ENCODE measurements at regions not wholly inside any gene's neighbourhood (a gene's known extent, or its start where the extent isn't known, plus 50 kb on each side); places are given as distances from the start of the nearest gene placed in this dataset.

DNA sequence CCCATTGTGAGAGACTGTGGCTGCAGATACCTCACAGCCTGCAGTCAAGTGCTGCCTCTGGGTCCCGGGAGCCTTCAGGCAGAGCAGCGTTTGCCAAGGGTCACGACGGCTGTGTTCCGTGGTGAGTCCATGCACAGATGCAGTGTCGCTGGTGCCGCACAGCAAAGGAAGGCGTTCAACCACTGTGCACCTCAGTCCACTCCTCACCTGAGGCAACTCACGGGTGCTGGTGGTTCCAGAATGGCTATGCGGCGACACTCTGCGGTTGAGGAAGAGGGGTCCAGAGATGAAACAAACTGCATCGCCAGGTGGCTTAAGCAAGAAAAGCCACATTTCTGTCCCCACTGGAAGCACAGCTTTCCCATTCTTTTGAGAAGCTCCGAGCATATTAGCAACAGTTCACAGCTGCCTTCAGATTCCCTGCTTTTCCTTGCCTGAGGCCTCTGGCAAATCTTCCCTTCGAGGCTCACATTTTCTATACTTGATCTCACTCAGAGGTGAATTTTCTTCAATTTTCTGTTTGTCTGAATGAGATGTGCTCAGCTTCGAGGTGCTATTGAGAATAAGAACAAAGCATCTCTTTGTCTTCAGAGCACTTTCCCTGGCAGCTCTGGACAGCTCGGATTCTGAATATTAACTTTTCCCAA lies 208.8 kb upstream of the TWIST2 start:
- no peaks in the 10 kb centered on the region for H3K36me3 ChIP-seq (ENCODE audit: insufficient read depth, low read length)
- H2AFZ ChIP-seq (ENCODE audit: low read length, unreplicated experiment), result no peak overlapping the region
- peaks cover 9% of the 10 kb centered on the region; the same call in 1 of the 2 replicates for H3K27me3 ChIP-seq (ENCODE audit: insufficient read depth, low read length)
- H3K79me2 ChIP-seq (ENCODE audit: control insufficient read depth, insufficient read depth, low read length, unreplicated experiment), result no peaks in the 10 kb centered on the region
- no peak overlapping the region for H3K27ac ChIP-seq (ENCODE audit: low read depth, low read length)
- H3K4me3 ChIP-seq (ENCODE audit: low read depth, low read length), result no peak overlapping the region
- peaks cover 20% of the 10 kb centered on the region for H3K4me1 ChIP-seq (ENCODE audit: control insufficient read depth, insufficient read depth, low read length, unreplicated experiment)

DNA sequence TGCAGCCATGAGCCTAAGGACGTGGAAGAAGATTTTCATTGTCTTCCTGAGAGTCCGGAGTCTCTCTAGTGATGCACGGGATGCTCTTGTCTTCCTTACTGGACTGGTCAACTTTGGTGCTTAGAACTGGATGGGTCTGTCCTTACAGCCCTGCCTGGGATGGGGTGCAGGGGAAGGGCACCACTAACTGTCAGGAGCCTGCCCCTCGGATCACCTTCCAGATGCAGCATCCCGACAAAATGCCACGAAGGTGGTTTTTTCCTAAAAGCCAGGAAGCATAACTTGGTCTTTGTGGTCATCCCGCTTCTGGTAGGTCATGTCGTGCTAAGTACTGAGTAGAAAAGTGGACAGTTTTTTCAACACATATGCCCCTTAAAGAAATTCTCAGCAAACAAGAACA lies 207.4 kb upstream of the TWIST2 start:
- Histone ChIP-seq H3K27me3 (ENCODE audit: insufficient read depth, low read length) (peaks cover 9% of the 10 kb centered on the region; the same call in 1 of the 2 replicates), H2AFZ (ENCODE audit: low read length, unreplicated experiment) (no peak overlapping the region), H3K4me1 (ENCODE audit: control insufficient read depth, insufficient read depth, low read length, unreplicated experiment) (peaks cover 32% of the 10 kb centered on the region), H3K79me2 (ENCODE audit: control insufficient read depth, insufficient read depth, low read length, unreplicated experiment) (no peaks in the 10 kb centered on the region), H3K27ac (ENCODE audit: low read depth, low read length) (no peak overlapping the region), H3K4me3 (ENCODE audit: low read depth, low read length) (no peak overlapping the region), H3K36me3 (ENCODE audit: insufficient read depth, low read length) (no peaks in the 10 kb centered on the region)

DNA sequence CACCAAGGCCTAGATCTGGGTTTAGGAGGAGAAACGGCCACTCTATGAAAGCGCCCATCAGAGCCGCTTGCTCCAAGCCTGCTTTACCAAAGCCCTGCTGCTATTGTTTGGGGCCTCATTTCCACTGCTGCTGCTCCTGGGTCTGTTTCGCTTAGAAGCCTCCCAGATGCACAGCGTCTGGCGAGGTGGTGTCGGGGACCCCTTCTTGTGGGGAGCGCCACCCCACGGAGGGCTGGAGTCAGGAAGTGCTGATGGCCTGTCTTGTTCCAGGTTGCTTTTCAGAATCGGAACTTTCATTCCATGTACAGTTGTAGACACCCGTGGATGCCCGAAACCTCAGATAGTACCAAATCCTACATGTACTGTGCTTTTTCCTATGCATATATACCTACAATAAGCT lies 204.9 kb upstream of the TWIST2 start:
- Histone ChIP-seq H3K79me2 (ENCODE audit: control insufficient read depth, insufficient read depth, low read length, unreplicated experiment) (no peaks in the 10 kb centered on the region), H2AFZ (ENCODE audit: low read length, unreplicated experiment) (no peak overlapping the region), H3K4me1 (ENCODE audit: control insufficient read depth, insufficient read depth, low read length, unreplicated experiment) (peaks cover 36% of the 10 kb centered on the region), H3K4me3 (ENCODE audit: low read depth, low read length) (no peak overlapping the region), H3K27me3 (ENCODE audit: insufficient read depth, low read length) (peaks cover 9% of the 10 kb centered on the region; the same call in 1 of the 2 replicates), H3K27ac (ENCODE audit: low read depth, low read length) (peak overlapping the region; percentile 94; the same call in 1 of the 2 replicates), H3K36me3 (ENCODE audit: insufficient read depth, low read length) (no peaks in the 10 kb centered on the region)

DNA sequence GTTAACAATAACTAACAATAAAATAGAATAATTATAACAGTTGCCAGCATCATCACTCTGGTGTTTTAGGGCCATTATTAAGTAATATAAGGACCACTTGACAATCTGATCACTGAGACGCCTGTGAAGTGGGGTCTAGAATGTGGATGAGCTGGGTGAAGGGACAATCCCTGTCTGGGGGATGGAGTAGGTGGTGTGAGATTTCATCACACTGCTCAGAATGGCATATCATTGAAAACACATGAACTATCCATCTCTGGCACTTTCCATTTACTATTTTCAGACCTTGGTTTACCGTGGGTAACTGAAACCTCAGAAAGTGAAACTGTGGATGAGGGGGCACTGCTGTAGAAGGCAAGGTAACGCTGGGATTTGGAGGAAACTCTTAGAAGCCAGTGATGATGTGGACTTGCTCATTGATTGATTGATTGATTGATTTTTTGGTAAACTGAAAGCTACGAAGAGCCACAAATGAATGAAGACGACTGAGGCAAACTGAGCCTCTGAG lies 204.4 kb upstream of the TWIST2 start:
- H3K4me1 ChIP-seq (ENCODE audit: control insufficient read depth, insufficient read depth, low read length, unreplicated experiment), result peaks cover 36% of the 10 kb centered on the region
- H3K27me3 ChIP-seq (ENCODE audit: insufficient read depth, low read length), result peaks cover 9% of the 10 kb centered on the region; the same call in 1 of the 2 replicates
- no peak overlapping the region for H2AFZ ChIP-seq (ENCODE audit: low read length, unreplicated experiment)
- no peaks in the 10 kb centered on the region for H3K36me3 ChIP-seq (ENCODE audit: insufficient read depth, low read length)
- peak overlapping the region; percentile 94 for H3K27ac ChIP-seq (ENCODE audit: low read depth, low read length)
- no peaks in the 10 kb centered on the region for H3K79me2 ChIP-seq (ENCODE audit: control insufficient read depth, insufficient read depth, low read length, unreplicated experiment)
- H3K4me3 ChIP-seq (ENCODE audit: low read depth, low read length), result peak overlapping the region; percentile 31; the same call in 1 of the 2 replicates

DNA sequence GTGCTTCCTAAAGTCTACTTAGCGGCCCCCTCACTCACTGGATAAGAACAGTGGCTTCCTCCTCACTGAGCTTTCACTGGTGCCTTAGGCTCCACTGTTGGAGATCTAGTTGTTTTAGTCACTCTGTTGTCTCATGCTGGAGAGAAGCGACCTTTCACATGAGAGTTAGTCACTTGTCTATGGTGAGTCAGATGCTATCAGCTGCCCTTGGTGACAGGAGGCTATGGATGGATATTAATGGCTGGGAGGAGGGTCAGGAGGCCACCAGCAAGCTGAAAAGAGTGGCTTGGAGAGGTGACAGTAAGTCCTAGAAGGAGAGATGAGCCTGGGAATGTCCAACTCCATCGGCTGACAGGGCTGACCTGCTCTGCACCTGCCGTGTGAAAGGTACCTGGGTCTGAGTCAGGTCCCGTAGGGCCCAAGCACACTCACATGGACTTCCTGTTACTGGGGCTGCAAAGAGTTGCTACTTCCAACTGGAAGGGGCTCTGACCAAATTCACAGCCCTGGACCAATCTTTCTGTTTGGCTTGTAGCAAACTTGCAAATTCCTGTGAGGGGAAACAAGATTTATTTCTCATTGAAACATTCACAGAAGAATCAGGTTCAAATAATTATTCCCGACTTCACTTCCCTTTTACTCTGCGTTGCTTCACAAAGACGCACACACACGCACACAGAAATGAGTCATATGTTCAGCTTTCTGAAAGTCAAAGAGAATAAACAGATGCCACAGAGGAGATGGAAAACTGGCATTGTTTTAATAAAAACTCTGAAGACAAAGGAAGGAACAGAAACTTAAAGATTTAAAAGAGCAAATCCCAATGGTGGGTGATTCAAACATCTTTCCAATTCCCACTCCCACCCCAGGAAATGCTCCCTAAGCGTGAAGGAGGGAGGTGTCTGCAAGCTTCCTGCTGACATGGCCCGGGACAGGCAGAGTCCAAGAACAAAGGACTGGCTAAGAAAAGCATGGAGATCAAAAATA lies 203.5 kb upstream of the TWIST2 start:
- H2AFZ ChIP-seq (ENCODE audit: low read length, unreplicated experiment), result peak overlapping the region; percentile 4
- H3K79me2 ChIP-seq (ENCODE audit: control insufficient read depth, insufficient read depth, low read length, unreplicated experiment), result no peaks in the 10 kb centered on the region
- peaks cover 36% of the 10 kb centered on the region for H3K4me1 ChIP-seq (ENCODE audit: control insufficient read depth, insufficient read depth, low read length, unreplicated experiment)
- H3K27me3 ChIP-seq (ENCODE audit: insufficient read depth, low read length), result peaks cover under 1% of the 10 kb centered on the region; the same call in 1 of the 2 replicates
- peak overlapping the region; percentile 31; the same call in 1 of the 2 replicates for H3K4me3 ChIP-seq (ENCODE audit: low read depth, low read length)
- H3K36me3 ChIP-seq (ENCODE audit: insufficient read depth, low read length), result no peaks in the 10 kb centered on the region
- peak overlapping the region; percentile 94 for H3K27ac ChIP-seq (ENCODE audit: low read depth, low read length)

DNA sequence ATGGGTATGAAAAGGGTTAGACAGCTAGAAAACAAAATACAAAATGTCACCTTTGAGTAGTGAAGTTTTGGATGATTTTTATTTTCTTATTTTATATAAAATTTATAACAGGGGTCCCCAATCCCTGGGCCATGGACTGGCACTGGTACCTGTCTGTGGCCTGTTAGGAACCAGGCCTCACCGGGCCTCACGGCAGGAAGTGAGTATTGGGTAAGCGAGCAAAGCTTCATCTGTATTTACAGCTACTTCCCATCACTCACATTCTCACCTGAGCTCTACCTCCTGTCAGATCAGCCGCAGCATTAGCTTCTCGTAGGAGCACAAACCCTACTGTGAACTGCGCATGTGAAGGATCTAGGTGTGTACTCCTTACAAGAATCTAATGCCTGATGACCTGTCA lies 202.8 kb upstream of the TWIST2 start:
- no peaks in the 10 kb centered on the region for H3K36me3 ChIP-seq (ENCODE audit: insufficient read depth, low read length)
- no peaks in the 10 kb centered on the region for H3K27me3 ChIP-seq (ENCODE audit: insufficient read depth, low read length)
- peaks cover 36% of the 10 kb centered on the region for H3K4me1 ChIP-seq (ENCODE audit: control insufficient read depth, insufficient read depth, low read length, unreplicated experiment)
- peak overlapping the region; percentile 4 for H2AFZ ChIP-seq (ENCODE audit: low read length, unreplicated experiment)
- H3K4me3 ChIP-seq (ENCODE audit: low read depth, low read length), result no peak overlapping the region
- no peaks in the 10 kb centered on the region for H3K79me2 ChIP-seq (ENCODE audit: control insufficient read depth, insufficient read depth, low read length, unreplicated experiment)
- peak overlapping the region; percentile 94 for H3K27ac ChIP-seq (ENCODE audit: low read depth, low read length)

DNA sequence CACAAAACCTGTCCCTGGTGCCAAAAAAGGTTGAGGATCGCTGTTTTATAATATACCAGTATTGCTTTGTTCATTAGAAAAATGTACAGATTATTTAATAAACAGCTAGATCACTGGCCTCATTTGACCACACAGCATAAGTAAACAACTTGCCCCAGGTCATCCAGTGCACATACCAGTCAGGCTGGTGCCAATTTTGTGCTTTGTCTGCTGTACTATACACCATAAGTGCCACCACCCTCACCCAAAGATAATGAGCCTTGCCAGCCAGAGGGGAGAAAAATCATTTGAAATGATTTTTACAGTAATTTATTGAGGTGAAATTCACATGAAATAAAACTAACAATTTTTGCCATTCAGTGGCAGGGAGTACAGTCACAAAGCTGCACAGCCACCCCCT lies 202.2 kb upstream of the TWIST2 start:
- Histone ChIP-seq H3K36me3 (ENCODE audit: insufficient read depth, low read length) (no peaks in the 10 kb centered on the region), H3K4me1 (ENCODE audit: control insufficient read depth, insufficient read depth, low read length, unreplicated experiment) (peaks cover 36% of the 10 kb centered on the region), H3K79me2 (ENCODE audit: control insufficient read depth, insufficient read depth, low read length, unreplicated experiment) (no peaks in the 10 kb centered on the region), H3K27ac (ENCODE audit: low read depth, low read length) (peak overlapping the region; percentile 94), H2AFZ (ENCODE audit: low read length, unreplicated experiment) (no peak overlapping the region), H3K27me3 (ENCODE audit: insufficient read depth, low read length) (no peaks in the 10 kb centered on the region), H3K4me3 (ENCODE audit: low read depth, low read length) (no peak overlapping the region)

DNA sequence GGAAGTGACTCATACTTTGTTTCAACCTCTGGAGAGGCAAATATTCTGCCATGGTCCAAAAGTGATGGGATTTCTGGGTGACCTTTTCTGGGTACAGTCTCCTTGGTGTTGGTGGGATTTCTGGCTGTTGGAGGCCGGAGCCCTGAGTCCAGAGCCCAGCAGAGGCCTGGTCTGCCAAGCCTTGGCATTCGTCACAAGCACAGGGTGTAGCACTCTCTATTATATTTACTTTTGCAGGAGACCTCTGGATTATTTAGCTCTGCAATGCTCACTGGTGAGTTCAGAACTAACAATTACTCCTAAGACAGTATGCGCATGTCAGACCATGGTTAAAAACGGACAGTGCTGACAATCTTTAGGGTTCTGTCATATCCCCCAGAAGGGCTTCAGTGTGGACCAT lies 201.6 kb upstream of the TWIST2 start:
- Histone ChIP-seq H3K36me3 (ENCODE audit: insufficient read depth, low read length) (no peaks in the 10 kb centered on the region), H3K79me2 (ENCODE audit: control insufficient read depth, insufficient read depth, low read length, unreplicated experiment) (no peaks in the 10 kb centered on the region), H3K27me3 (ENCODE audit: insufficient read depth, low read length) (no peaks in the 10 kb centered on the region), H3K4me3 (ENCODE audit: low read depth, low read length) (no peak overlapping the region), H3K4me1 (ENCODE audit: control insufficient read depth, insufficient read depth, low read length, unreplicated experiment) (peaks cover 36% of the 10 kb centered on the region), H2AFZ (ENCODE audit: low read length, unreplicated experiment) (peak overlapping the region; percentile 49), H3K27ac (ENCODE audit: low read depth, low read length) (peak overlapping the region; percentile 94; the same call in 1 of the 2 replicates)

DNA sequence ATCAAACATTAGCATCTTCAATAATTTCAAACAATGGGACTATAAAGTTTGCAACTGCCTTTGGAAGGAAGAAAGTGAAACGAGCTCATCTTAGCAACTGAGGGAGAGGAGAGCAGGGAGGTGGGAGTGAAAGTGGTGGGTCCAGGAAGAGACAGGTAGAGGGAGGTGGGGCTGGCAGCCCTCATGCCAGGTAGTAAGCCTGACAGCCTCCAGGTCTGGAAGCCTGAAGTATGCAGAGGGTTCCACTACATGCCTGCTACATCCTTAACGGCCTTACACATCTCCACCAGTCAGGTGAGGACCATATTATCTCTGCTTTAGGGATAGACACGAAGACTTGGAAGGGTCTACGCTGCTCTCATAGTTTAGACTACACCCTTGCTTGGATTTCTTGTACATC lies 201.1 kb upstream of the TWIST2 start:
- H3K79me2 ChIP-seq (ENCODE audit: control insufficient read depth, insufficient read depth, low read length, unreplicated experiment), result no peaks in the 10 kb centered on the region
- H3K36me3 ChIP-seq (ENCODE audit: insufficient read depth, low read length), result no peaks in the 10 kb centered on the region
- no peak overlapping the region for H3K4me3 ChIP-seq (ENCODE audit: low read depth, low read length)
- H3K27me3 ChIP-seq (ENCODE audit: insufficient read depth, low read length), result no peaks in the 10 kb centered on the region
- no peak overlapping the region for H2AFZ ChIP-seq (ENCODE audit: low read length, unreplicated experiment)
- H3K4me1 ChIP-seq (ENCODE audit: control insufficient read depth, insufficient read depth, low read length, unreplicated experiment), result peaks cover 36% of the 10 kb centered on the region
- no peak overlapping the region for H3K27ac ChIP-seq (ENCODE audit: low read depth, low read length)

DNA sequence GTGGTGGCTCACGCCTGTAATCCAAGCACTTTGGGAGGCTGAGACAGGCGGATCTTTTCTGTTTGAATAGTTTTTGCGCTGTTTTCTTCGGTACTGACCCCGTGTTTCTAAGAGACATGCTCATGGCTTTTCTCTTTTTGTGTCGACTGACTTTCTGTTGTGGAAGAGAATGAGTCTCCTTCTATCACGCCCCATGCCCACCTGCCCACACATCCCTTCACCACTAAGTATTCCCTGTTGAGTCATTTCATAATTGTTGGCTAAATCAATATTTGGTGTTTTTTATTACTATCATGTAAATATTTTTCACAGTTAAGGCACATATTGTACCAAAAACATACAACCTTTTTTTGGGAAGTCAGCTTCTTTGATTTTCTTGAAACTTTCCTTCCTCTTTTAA lies 198.8 kb upstream of the TWIST2 start:
- H3K4me1 ChIP-seq (ENCODE audit: control insufficient read depth, insufficient read depth, low read length, unreplicated experiment), result peaks cover 24% of the 10 kb centered on the region
- no peaks in the 10 kb centered on the region for H3K27me3 ChIP-seq (ENCODE audit: insufficient read depth, low read length)
- H3K4me3 ChIP-seq (ENCODE audit: low read depth, low read length), result no peak overlapping the region
- no peaks in the 10 kb centered on the region for H3K36me3 ChIP-seq (ENCODE audit: insufficient read depth, low read length)
- no peak overlapping the region for H2AFZ ChIP-seq (ENCODE audit: low read length, unreplicated experiment)
- H3K79me2 ChIP-seq (ENCODE audit: control insufficient read depth, insufficient read depth, low read length, unreplicated experiment), result no peaks in the 10 kb centered on the region
- no peak overlapping the region for H3K27ac ChIP-seq (ENCODE audit: low read depth, low read length)

Data from ACC112 (cell line).